ENCODE measurements at regions not wholly inside any gene's neighbourhood (a gene's known extent, or its start where the extent isn't known, plus 50 kb on each side); places are given as distances from the start of the nearest gene placed in this dataset.

DNA sequence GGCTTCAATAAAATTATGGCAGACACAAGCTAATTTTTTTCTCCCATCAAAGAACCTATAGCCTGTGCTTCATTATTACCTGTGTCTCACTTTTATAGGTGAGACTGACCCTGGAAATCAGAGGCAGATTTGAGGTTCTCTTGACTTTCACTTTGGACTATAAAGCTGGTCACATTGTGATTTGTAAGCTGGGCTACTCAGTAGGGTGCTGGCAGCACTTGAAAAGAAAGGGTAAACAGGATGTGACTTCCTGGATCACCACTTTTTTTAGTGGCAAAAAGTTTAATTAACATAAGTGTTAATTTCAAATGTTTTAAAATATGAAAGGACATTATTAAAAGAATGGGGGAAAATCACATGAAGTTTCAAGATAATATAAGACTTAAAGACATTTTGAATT, 50.6 kb upstream of the GATB start:
- TF ChIP-seq, protein P1, sequence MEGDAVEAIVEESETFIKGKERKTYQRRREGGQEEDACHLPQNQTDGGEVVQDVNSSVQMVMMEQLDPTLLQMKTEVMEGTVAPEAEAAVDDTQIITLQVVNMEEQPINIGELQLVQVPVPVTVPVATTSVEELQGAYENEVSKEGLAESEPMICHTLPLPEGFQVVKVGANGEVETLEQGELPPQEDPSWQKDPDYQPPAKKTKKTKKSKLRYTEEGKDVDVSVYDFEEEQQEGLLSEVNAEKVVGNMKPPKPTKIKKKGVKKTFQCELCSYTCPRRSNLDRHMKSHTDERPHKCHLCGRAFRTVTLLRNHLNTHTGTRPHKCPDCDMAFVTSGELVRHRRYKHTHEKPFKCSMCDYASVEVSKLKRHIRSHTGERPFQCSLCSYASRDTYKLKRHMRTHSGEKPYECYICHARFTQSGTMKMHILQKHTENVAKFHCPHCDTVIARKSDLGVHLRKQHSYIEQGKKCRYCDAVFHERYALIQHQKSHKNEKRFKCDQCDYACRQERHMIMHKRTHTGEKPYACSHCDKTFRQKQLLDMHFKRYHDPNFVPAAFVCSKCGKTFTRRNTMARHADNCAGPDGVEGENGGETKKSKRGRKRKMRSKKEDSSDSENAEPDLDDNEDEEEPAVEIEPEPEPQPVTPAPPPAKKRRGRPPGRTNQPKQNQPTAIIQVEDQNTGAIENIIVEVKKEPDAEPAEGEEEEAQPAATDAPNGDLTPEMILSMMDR (IDR thresholded peaks at IDR 0.05) = no peak
- TF ChIP-seq POLR2A (IDR thresholded peaks at IDR 0.05) (no peak), POLR2AphosphoS5 (IDR thresholded peaks at IDR 0.05) (no peak)
